ENCODE measurements at regions not wholly inside any gene's neighbourhood (a gene's known extent, or its start where the extent isn't known, plus 50 kb on each side); places are given as distances from the start of the nearest gene placed in this dataset.
A peak's percentile ranks its signal among the peaks of the same experiment; 100 is the strongest.

GRCh38 chr13:88919970-88920628 lies 1248.9 kb downstream of the SLITRK5 start:
- no peak for DNase-seq

- DNase-seq: no peak
Observed at GRCh38 chr13:88925954-88926353, 1254.8 kb downstream of the SLITRK5 start.

GRCh38 chr13:88926890-88927502 lies 1255.8 kb downstream of the SLITRK5 start:
- DNase-seq: no peak

DNA sequence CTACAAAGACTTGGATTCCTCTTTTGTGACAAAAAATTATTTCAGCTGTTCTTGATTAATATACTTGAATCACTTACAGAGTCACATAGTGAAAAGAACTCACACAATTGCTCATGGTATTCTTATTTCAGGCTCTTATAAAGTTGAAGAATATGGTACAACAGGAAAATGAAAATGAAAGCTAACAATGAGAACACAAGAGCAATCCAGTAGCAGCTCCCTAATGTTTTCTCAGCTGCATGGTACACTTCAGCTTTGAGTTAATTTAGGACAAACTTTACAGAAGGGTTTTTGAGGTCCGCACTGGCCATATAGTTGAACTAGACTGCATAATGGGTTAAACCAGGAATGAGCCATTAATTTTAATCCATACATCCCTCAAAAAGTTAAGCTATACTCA lies 1261.8 kb downstream of the SLITRK5 start:
- DNase-seq: no peak

- peak; percentile 52 for DNase-seq
Observed at GRCh38 chr13:88937384-88937783, 1266.2 kb downstream of the SLITRK5 start.

DNA sequence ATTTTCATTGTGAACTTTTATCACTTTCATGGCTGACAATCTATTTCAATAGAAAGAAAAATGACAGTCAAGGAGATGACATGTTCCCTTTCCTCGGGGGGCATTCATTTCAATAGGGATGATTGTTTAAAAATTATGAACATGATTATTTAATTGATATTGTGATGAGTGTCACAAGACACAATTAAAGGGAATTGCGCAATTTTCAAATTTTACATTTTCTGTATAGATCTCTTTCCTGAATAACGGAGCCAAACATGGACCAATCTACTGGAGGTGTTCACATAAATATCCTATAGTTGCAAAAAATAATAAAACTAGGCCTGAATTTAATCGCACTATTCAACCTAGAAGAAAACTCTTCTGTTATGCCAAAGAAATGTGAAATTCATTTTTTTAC lies 1274.6 kb downstream of the SLITRK5 start:
- DNase-seq: no peak

- no peak for DNase-seq
Observed at GRCh38 chr13:88948501-88948900, 1277.3 kb downstream of the SLITRK5 start.

GRCh38 chr13:88958821-88959220 lies 1287.7 kb downstream of the SLITRK5 start:
- DNase-seq: no peak

- no peak for DNase-seq
Observed at GRCh38 chr13:88976466-88976865, 1305.3 kb downstream of the SLITRK5 start.

GRCh38 chr13:88978607-88979006 lies 1307.4 kb downstream of the SLITRK5 start:
- DNase-seq: no peak

DNA sequence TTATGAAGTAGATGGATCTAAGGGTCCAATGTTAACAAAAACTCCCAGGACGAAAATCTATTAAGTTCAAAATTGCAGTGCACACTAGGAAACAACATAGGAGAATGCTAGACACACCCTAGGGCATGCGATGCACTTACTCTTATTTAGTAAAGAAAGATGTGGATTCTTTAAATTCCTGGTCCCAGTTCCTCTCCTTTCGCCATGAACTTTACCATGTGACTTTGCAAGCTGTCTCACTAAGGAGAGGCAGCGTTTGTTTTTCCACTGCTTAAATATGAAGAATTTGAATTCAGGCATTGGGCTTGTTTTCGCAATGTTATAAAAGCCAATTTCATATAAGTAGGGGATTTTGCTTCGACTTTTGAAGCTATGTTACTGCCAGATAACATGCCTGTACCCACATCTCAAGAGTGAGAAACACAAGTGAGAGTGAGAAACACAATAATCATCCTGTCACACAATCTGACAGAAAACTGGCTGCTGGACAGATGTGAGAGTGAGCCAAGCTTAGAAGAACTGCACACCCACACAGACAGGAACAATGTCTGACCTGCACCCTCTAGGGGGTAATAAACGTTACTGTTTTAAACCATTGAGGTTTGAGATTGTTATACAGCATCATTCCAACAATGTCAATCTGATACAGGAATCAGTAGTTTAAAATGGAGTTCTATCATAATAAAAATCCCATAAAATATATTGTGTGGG lies 1308.4 kb downstream of the SLITRK5 start:
- no peak for DNase-seq

DNA sequence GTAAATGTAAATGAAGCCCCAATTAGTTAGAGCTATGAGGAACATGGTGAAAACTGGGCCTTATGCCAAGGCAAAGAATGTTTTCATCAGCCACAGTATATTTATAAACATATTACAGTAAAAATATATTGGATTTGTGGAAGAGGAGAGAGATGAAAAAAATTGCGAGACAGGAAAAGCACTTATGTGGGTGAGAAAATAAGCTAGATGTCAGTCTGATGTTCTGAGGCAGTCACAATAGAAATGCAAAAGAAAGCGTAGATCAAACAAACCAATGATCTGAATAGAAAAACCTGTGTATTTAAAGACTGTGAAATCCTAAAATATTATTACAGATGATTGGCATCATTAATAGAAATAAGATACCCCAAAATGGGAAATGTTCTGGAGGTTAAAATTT lies 1332.5 kb downstream of the SLITRK5 start:
- DNase-seq: no peak

DNA sequence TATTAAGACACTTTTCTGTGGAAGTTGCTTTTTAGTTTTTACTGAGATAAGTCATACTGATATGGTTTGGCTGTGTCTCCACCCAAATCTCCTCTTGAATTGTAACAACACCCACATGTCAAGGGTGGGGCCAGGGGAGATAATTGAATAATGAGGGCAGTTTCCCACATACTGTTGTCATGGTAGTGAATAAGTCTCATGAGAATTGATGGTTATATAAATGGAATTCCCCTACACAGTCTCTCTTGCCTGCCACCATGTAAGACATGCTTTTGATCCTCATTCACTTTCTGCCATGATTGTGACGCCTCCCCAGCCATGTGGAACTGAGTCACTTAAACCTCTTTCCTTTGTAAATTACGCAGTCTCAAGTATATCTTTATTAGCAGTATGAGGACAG lies 1340.4 kb downstream of the SLITRK5 start:
- no peak for DNase-seq

- DNase-seq: no peak
Observed at GRCh38 chr13:89027694-89028306, 1356.6 kb downstream of the SLITRK5 start.

- DNase-seq: no peak
Observed at GRCh38 chr13:89029062-89029461, 1357.9 kb downstream of the SLITRK5 start.

GRCh38 chr13:89034015-89034414 lies 1362.8 kb downstream of the SLITRK5 start:
- DNase-seq: no peak

- DNase-seq: no peak
Observed at GRCh38 chr13:89052699-89053098, 1381.5 kb downstream of the SLITRK5 start.

- DNase-seq: no peak
Observed at GRCh38 chr13:89053418-89053817, 1382.2 kb downstream of the SLITRK5 start.

GRCh38 chr13:89057274-89057673 lies 1386.1 kb downstream of the SLITRK5 start:
- DNase-seq: no peak

DNA sequence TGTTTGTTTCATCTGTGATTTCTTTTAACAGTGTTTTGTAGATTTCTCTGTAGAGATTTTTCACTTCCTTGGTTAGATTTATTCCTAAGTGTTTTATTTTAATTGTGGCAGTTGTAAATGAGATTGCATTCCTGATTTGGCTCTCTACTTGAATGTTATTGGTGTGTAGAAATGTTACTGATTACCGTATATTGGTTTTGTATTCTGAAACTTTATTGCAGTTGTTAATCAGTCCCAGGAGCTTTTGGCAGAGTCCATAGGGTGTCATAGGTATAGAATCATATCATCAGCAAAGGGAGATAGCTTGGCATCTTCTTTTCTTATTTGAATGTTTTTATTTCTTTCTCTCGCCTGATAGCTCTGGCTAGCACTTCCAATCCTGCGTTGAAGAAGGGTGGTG lies 1386.7 kb downstream of the SLITRK5 start:
- DNase-seq: no peak

DNA sequence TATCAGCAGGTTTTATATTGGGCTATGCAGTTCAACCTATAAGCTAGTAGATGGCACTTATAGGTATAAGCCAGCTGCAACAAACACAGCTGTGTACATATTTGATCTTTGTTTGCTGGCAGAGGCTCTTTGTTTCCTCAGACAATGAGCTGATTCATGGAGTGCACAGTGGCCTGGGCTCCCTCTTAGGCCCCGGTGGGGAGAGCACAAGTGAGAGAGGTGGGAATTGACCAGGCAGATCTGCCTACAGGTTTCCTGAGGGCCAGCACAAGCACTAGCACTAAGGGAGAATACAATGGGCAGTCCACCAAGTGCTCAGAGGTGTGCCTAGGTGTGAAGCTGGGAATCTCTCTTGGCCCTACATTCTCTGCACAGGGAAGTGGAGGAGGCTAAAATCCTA lies 1390.7 kb downstream of the SLITRK5 start:
- no peak for DNase-seq

DNA sequence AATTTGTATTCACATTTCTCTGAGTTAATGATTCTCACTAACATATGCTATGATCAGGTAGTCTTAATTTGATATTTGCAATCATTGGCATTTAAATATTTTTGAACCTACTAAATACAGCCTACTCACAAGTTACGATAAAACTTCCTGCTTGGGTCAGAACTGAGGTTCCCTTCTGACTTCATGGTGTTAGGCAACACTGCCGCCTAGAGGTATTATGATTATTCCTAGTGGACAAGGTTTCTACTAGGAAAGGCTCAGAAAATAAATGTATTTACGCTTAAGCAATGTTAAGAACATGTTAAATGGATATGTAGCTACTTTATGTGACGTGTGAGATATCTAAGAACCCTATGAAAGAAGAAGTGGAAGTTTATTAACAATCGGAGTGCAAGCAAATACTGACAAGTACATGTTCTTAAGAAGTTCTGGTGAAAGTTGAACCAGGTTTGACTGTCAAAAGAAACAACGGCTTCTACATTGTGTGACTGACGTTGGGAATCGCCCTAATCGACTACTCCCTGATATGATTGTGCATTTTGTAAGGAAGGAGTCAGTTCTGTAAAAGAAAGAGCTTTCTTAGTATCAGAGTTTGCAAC lies 1395.8 kb downstream of the SLITRK5 start:
- DNase-seq: peak; percentile 11

DNA sequence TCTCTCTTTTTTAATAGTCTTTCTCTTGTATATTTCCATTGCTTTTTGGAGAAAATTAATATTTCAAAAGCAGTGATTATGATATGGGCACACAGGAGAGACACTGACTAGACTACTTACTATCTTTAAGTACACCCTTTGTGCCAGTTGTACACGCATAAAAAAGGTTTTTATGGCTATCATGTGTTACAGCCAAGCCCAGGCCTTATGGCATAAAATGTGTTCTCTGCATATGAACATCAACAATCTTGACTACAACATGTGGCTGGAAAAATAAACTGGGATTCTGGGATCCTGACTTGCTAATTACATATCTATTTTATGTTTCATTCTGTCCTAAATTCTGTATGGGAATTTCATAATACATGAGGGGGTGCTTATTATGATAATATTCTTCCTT lies 1401.8 kb downstream of the SLITRK5 start:
- no peak for DNase-seq

- no peak for DNase-seq
Observed at GRCh38 chr13:89076622-89077021, 1405.5 kb downstream of the SLITRK5 start.
